PC-9 (cell line): ENCODE measurements at regions not wholly inside any gene's neighbourhood (a gene's known extent, or its start where the extent isn't known, plus 50 kb on each side); places are given as distances from the start of the nearest gene placed in this dataset.

Source experiments
- BruUV-seq: library from RNA; stranded (reverse); fragments of 400-500 nt; replicated peaks from 2 replicates; lab custom pipeline; 2021; lab: Mats Ljungman, UMichigan
- CTCF ChIA-PET: fragments of 300-600 bp; sonication (Branson Sonifier 250); formaldehyde crosslinking; loops from one replicate; lab custom pipeline; 2022; ENCODE audit warnings: antibody characterized with exemption; lab: Charles Lee
- POLR2A ChIA-PET: fragments of 300-600 bp; sonication (Branson Sonifier 250); formaldehyde crosslinking; loops from one replicate; lab custom pipeline; 2022; ENCODE audit warnings: antibody characterized with exemption; ENCODE audit not compliant: unreplicated experiment; lab: Charles Lee
- DNase-seq, 2 experiments: peaks; one replicate each; pipeline versions ENCODE4 v3.0.0 to v3.0.0-alpha.2; 2015 to 2022; ENCODE audit warnings: mixed read lengths in 1 of 2
- H2AFZ ChIP-seq: fragments of 200-600 bp; sonication (generic); 2 replicates; pipeline ENCODE4 v1.8.1; 2017; ENCODE audit warnings: antibody characterized with exemption
- H3F3A ChIP-seq: fragments of 200-600 bp; sonication (generic); 2 replicates; pipeline ENCODE4 v1.8.1; 2017; ENCODE audit warnings: antibody characterized with exemption, mild to moderate bottlenecking, low read depth; ENCODE audit not compliant: insufficient read depth
- H3K27ac ChIP-seq: fragments of 200-600 bp; sonication (generic); 2 replicates; pipeline ENCODE4 v1.6.1; 2016; ENCODE audit warnings: mixed run types
- H3K27me3 ChIP-seq: fragments of 200-600 bp; sonication (generic); 2 replicates; pipeline ENCODE4 v1.6.1; 2016; ENCODE audit warnings: low read depth, mixed run types; ENCODE audit not compliant: insufficient read depth
- H3K36me3 ChIP-seq: fragments of 200-600 bp; sonication (generic); 2 replicates; pipeline ENCODE4 v1.6.1; 2016; ENCODE audit warnings: low read depth, mixed run types
- H3K4me1 ChIP-seq: fragments of 200-600 bp; sonication (generic); replicated peaks from 2 replicates; pipeline ENCODE4 v1.6.1; 2016; ENCODE audit warnings: mixed run types; ENCODE audit not compliant: insufficient read depth
- H3K4me2 ChIP-seq: fragments of 200-600 bp; sonication (generic); 2 replicates; pipeline ENCODE4 v1.6.1; 2017; ENCODE audit warnings: mixed run types
- H3K4me3 ChIP-seq: fragments of 200-600 bp; sonication (generic); 2 replicates; pipeline ENCODE4 v1.6.1; 2016; ENCODE audit warnings: mixed run types
- H3K79me2 ChIP-seq: fragments of 200-600 bp; sonication (generic); 2 replicates; pipeline ENCODE4 v1.6.1; 2017; ENCODE audit warnings: low read depth, mixed run types
- H3K9me2 ChIP-seq: fragments of 200-600 bp; sonication (generic); 2 replicates; pipeline ENCODE4 v1.8.1; 2017; ENCODE audit warnings: mild to moderate bottlenecking; ENCODE audit not compliant: insufficient read depth
- H3K9me3 ChIP-seq: fragments of 200-600 bp; sonication (generic); 2 replicates; pipeline ENCODE4 v1.8.1; 2016; ENCODE audit warnings: low read depth; ENCODE audit not compliant: insufficient read depth
- H4K20me1 ChIP-seq: fragments of 200-600 bp; sonication (generic); 2 replicates; pipeline ENCODE4 v1.8.1; 2017; ENCODE audit not compliant: insufficient read depth
- CTCF ChIP-seq: fragments of 200-600 bp; sonication (generic); conservative IDR thresholded peaks from 2 replicates; pipeline ENCODE4 v1.6.1; 2017; ENCODE audit warnings: mixed run types, antibody characterized with exemption, mild to moderate bottlenecking, moderate library complexity
- EZH2 ChIP-seq: fragments of 200-600 bp; sonication (generic); IDR thresholded peaks from 2 replicates; pipeline ENCODE4 v1.8.0; 2017; ENCODE audit warnings: antibody characterized with exemption, low read depth
- intact Hi-C: fragments of 100-400 bp; cut with micrococcal nuclease; formaldehyde crosslinking; loops from one replicate; pipeline ENCODE4 v1.10.0; 2022; ENCODE audit not compliant: unreplicated experiment

GRCh38 chr21:24147674-24148073 lies 1459.6 kb downstream of the MRPL39 start:
- H3K27me3 ChIP-seq: no peaks in the 10 kb centered on the region
- no peaks in the 10 kb centered on the region for H3K36me3 ChIP-seq

GRCh38 chr21:24131056-24131455 lies 1476.2 kb downstream of the MRPL39 start:
- Histone ChIP-seq H3K79me2 (no peaks in the 10 kb centered on the region), H3K27ac (no peak overlapping the region), H3K9me3 (no peaks in the 10 kb centered on the region), H3K36me3 (no peaks in the 10 kb centered on the region), H3F3A (no peaks in the 10 kb centered on the region), H3K27me3 (no peaks in the 10 kb centered on the region), H3K4me1 (no peaks in the 10 kb centered on the region), H3K9me2 (no peaks in the 10 kb centered on the region), H2AFZ (no peak overlapping the region), H3K4me2 (no peak overlapping the region), H4K20me1 (no peaks in the 10 kb centered on the region), H3K4me3 (no peak overlapping the region)
- ChIA-PET POLR2A (no interaction called here), CTCF (no interaction called here)
- intact Hi-C loops: no loop called here
- no peak for DNase-seq
- no TSS peak for BruUV-seq
- no peak for TF ChIP-seq EZH2
- TF ChIP-seq CTCF: no peak

More at GRCh38 chr21:24147674-24148073, 1459.6 kb downstream of the MRPL39 start:
- CTCF ChIA-PET: no interaction called here
- H3K9me3 ChIP-seq: no peaks in the 10 kb centered on the region
- H3K4me1 ChIP-seq: no peaks in the 10 kb centered on the region
- no TSS peak for BruUV-seq
- TF ChIP-seq EZH2: no peak
- TF ChIP-seq CTCF: no peak
- no peak overlapping the region for H3K4me3 ChIP-seq
- H3K9me2 ChIP-seq: no peaks in the 10 kb centered on the region
- intact Hi-C loops: no loop called here
- POLR2A ChIA-PET: no interaction called here
- no peak overlapping the region for H2AFZ ChIP-seq
- no peaks in the 10 kb centered on the region for H4K20me1 ChIP-seq
- no peaks in the 10 kb centered on the region for H3F3A ChIP-seq
- H3K79me2 ChIP-seq: no peaks in the 10 kb centered on the region
- no peak overlapping the region for H3K4me2 ChIP-seq
- no peak overlapping the region for H3K27ac ChIP-seq
- DNase-seq: no peak

- H2AFZ ChIP-seq: no peak overlapping the region
- no peaks in the 10 kb centered on the region for H3K27me3 ChIP-seq
- no peaks in the 10 kb centered on the region for H3K36me3 ChIP-seq
- TF ChIP-seq EZH2 (no peak), CTCF (no peak)
- no peak overlapping the region for H3K4me3 ChIP-seq
- intact Hi-C loops: no loop called here
- ChIA-PET CTCF (no interaction called here), POLR2A (no interaction called here)
- no TSS peak for BruUV-seq
- no peaks in the 10 kb centered on the region for H3K9me3 ChIP-seq
- no peak overlapping the region for H3K4me2 ChIP-seq
- no peaks in the 10 kb centered on the region for H3F3A ChIP-seq
- no peaks in the 10 kb centered on the region for H3K9me2 ChIP-seq
- H3K79me2 ChIP-seq: no peaks in the 10 kb centered on the region
- no peak for DNase-seq
- H3K4me1 ChIP-seq: no peaks in the 10 kb centered on the region
- no peaks in the 10 kb centered on the region for H4K20me1 ChIP-seq
- no peak overlapping the region for H3K27ac ChIP-seq
These were observed 1479.6 kb downstream of the MRPL39 start for GRCh38 chr21:24127651-24128050.
